ENCODE measurements at regions not wholly inside any gene's neighbourhood (a gene's known extent, or its start where the extent isn't known, plus 50 kb on each side); places are given as distances from the start of the nearest gene placed in this dataset.

GRCh38 chrX:22351966-22352365 lies 79.3 kb downstream of the CBLL2 start:
- no peak for TF ChIP-seq CTCF (IDR thresholded peaks at IDR 0.05; ENCODE audit: unreplicated experiment)
- Mint-ChIP-seq H3K27me3 (ENCODE audit: unreplicated experiment) (no peaks in the 10 kb centered on the region), H3K36me3 (ENCODE audit: low read depth, unreplicated experiment) (no peaks in the 10 kb centered on the region), H3K27ac (ENCODE audit: unreplicated experiment) (no peak overlapping the region), H3K4me1 (ENCODE audit: unreplicated experiment) (peaks cover 12% of the 10 kb centered on the region), H3K9me3 (ENCODE audit: unreplicated experiment) (no peaks in the 10 kb centered on the region), H3K4me3 (ENCODE audit: unreplicated experiment) (no peak overlapping the region)
- DNase-seq (ENCODE audit: low spot score): no peak

- H3K36me3 Mint-ChIP-seq (ENCODE audit: low read depth, unreplicated experiment): no peaks in the 10 kb centered on the region
- H3K27ac Mint-ChIP-seq (ENCODE audit: unreplicated experiment): no peak overlapping the region
- H3K9me3 Mint-ChIP-seq (ENCODE audit: unreplicated experiment): no peaks in the 10 kb centered on the region
- H3K4me1 Mint-ChIP-seq (ENCODE audit: unreplicated experiment): no peaks in the 10 kb centered on the region
- DNase-seq (ENCODE audit: low spot score): no peak
- no peak for TF ChIP-seq CTCF (IDR thresholded peaks at IDR 0.05; ENCODE audit: unreplicated experiment)
- H3K4me3 Mint-ChIP-seq (ENCODE audit: unreplicated experiment): no peak overlapping the region
- H3K27me3 Mint-ChIP-seq (ENCODE audit: unreplicated experiment): no peaks in the 10 kb centered on the region
Measured at GRCh38 chrX:22357621-22358020, 84.9 kb downstream of the CBLL2 start.

GRCh38 chrX:22360129-22360528 lies 87.4 kb downstream of the CBLL2 start:
- H3K9me3 Mint-ChIP-seq (ENCODE audit: unreplicated experiment): no peaks in the 10 kb centered on the region
- no peak overlapping the region for H3K27ac Mint-ChIP-seq (ENCODE audit: unreplicated experiment)
- no peak for DNase-seq (ENCODE audit: low spot score)
- no peak overlapping the region for H3K4me3 Mint-ChIP-seq (ENCODE audit: unreplicated experiment)
- H3K36me3 Mint-ChIP-seq (ENCODE audit: low read depth, unreplicated experiment): no peaks in the 10 kb centered on the region
- TF ChIP-seq CTCF (IDR thresholded peaks at IDR 0.05; ENCODE audit: unreplicated experiment): no peak
- no peaks in the 10 kb centered on the region for H3K4me1 Mint-ChIP-seq (ENCODE audit: unreplicated experiment)
- no peaks in the 10 kb centered on the region for H3K27me3 Mint-ChIP-seq (ENCODE audit: unreplicated experiment)

- no peaks in the 10 kb centered on the region for H3K36me3 Mint-ChIP-seq (ENCODE audit: low read depth, unreplicated experiment)
- H3K4me3 Mint-ChIP-seq (ENCODE audit: unreplicated experiment): no peak overlapping the region
- no peaks in the 10 kb centered on the region for H3K27me3 Mint-ChIP-seq (ENCODE audit: unreplicated experiment)
- DNase-seq (ENCODE audit: low spot score): no peak
- no peaks in the 10 kb centered on the region for H3K4me1 Mint-ChIP-seq (ENCODE audit: unreplicated experiment)
- no peak for TF ChIP-seq CTCF (IDR thresholded peaks at IDR 0.05; ENCODE audit: unreplicated experiment)
- no peaks in the 10 kb centered on the region for H3K9me3 Mint-ChIP-seq (ENCODE audit: unreplicated experiment)
- H3K27ac Mint-ChIP-seq (ENCODE audit: unreplicated experiment): no peak overlapping the region
Measured at GRCh38 chrX:22365460-22365859, 92.7 kb downstream of the CBLL2 start.

GRCh38 chrX:22366166-22366702 lies 93.5 kb downstream of the CBLL2 start:
- Mint-ChIP-seq H3K36me3 (ENCODE audit: low read depth, unreplicated experiment) (no peaks in the 10 kb centered on the region), H3K9me3 (ENCODE audit: unreplicated experiment) (no peaks in the 10 kb centered on the region), H3K4me3 (ENCODE audit: unreplicated experiment) (no peak overlapping the region), H3K27ac (ENCODE audit: unreplicated experiment) (no peak overlapping the region), H3K27me3 (ENCODE audit: unreplicated experiment) (no peaks in the 10 kb centered on the region), H3K4me1 (ENCODE audit: unreplicated experiment) (no peaks in the 10 kb centered on the region)
- TF ChIP-seq CTCF (IDR thresholded peaks at IDR 0.05; ENCODE audit: unreplicated experiment): no peak
- no peak for DNase-seq (ENCODE audit: low spot score)

Data from endothelial cell (in vitro differentiated cells).